Fibroblast of villous mesenchyme (primary cell): ENCODE measurements at regions not wholly inside any gene's neighbourhood (a gene's known extent, or its start where the extent isn't known, plus 50 kb on each side); places are given as distances from the start of the nearest gene placed in this dataset.

ENCODE experiments used
- DNase-seq: peaks from one replicate; pipeline ENCODE4 v3.0.0-alpha.2; 2010; ENCODE audit warnings: low read depth
- H3K4me3 ChIP-seq: 2 replicates; pipeline ENCODE4 v1.5.1; 2011; ENCODE audit warnings: low read depth, mild to moderate bottlenecking, low read length
- CTCF ChIP-seq: IDR thresholded peaks from 2 replicates; pipeline ENCODE4 v1.5.1; 2012; ENCODE audit warnings: low read depth, mild to moderate bottlenecking, low read length; ENCODE audit not compliant: insufficient read depth

DNA sequence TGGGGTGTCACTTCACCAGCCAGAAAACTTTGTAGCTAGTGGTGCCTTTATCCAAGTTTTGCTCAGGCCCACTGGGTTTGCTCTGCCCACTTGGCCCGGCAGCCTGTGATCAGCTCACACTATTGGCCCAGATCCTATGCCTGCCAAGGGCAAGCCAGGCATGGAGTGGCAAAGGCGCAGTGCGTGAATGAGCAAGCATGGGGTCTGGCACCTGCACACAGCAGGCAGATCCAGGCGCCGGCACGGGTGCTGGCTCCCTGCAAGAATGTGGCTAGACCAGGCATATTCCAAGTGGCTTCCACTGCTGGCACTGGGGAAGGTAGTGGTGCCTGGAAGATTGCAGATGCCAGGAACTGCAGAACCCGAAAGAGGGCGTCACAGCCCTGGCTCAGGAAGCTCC is 346.9 kb downstream of the LMBRD1 start:
- DNase-seq = no peak
- TF ChIP-seq CTCF = no peak

More for the DNA sequence above, 346.9 kb downstream of the LMBRD1 start:
- H3K4me3 ChIP-seq = no peak overlapping the region
